Small intestine (tissue), 7 donors: ENCODE measurements at regions not wholly inside any gene's neighbourhood (a gene's known extent, or its start where the extent isn't known, plus 50 kb on each side); places are given as distances from the start of the nearest gene placed in this dataset.

Source experiments
- DNase-seq, 2 donors: peaks; one replicate each; pipeline versions ENCODE4 v3.0.0 to v3.0.0-alpha.2; 2013
- FAIRE-seq: peaks from 2 replicates; lab custom pipeline; 2012; peaks lifted over from hg19 to GRCh38; lab: Jason Lieb, UNC
- H3K27ac ChIP-seq, 3 donors: one replicate each; pipeline ENCODE4 v1.5.1; 2013; ENCODE audit warnings: low read length in 2 of 3, mild to moderate bottlenecking in 2 of 3, control low read depth in 1 of 3, inconsistent platforms in 1 of 3, low read depth in 1 of 3, moderate library complexity in 1 of 3
- H3K27me3 ChIP-seq, 3 donors: one replicate each; pipeline ENCODE4 v1.6.1; 2013; ENCODE audit warnings: low read length in 3 of 3, inconsistent platforms in 1 of 3; ENCODE audit not compliant: control insufficient read depth in 3 of 3, insufficient read depth in 3 of 3
- H3K36me3 ChIP-seq, 3 donors: one replicate each; pipeline ENCODE4 v1.6.1; 2013; ENCODE audit warnings: low read length in 3 of 3, inconsistent platforms in 1 of 3, low read depth in 1 of 3, mild to moderate bottlenecking in 1 of 3, moderate library complexity in 1 of 3; ENCODE audit not compliant: control insufficient read depth in 3 of 3, insufficient read depth in 2 of 3
- H3K4me1 ChIP-seq, 3 donors: one replicate each; pipeline ENCODE4 v1.6.1; 2013; ENCODE audit warnings: low read length in 2 of 3, inconsistent platforms in 1 of 3, low read depth in 1 of 3, mild to moderate bottlenecking in 1 of 3, moderate library complexity in 1 of 3; ENCODE audit not compliant: control insufficient read depth in 3 of 3, insufficient read depth in 2 of 3
- H3K4me3 ChIP-seq, 3 donors: one replicate each; pipeline ENCODE4 v1.5.1; 2013; ENCODE audit warnings: low read length in 3 of 3, control low read depth in 1 of 3, inconsistent platforms in 1 of 3, low read depth in 1 of 3, mild to moderate bottlenecking in 1 of 3, moderate library complexity in 1 of 3
- H3K9me3 ChIP-seq, 2 donors: one replicate each; pipeline ENCODE4 v1.6.1; 2013; ENCODE audit warnings: low read depth in 1 of 2, low read length in 1 of 2; ENCODE audit not compliant: control insufficient read depth in 2 of 2, insufficient read depth in 1 of 2
- WGBS, 3 donors: extraction: QIAGEN DNeasy Blood & Tissue Kit; methylation state at CpG; one replicate each; pipeline ENCODE4 v1.1.7; 2013; 5-methylcytosine and 5-hydroxymethylcytosine counted together
- donor health status: healthy with polysubstance abuse.
- donor health status: control.
- donor health status: control.
- donor health status: Bipolar disorder and iron deficiency.
- donor health status: healthy.

DNA sequence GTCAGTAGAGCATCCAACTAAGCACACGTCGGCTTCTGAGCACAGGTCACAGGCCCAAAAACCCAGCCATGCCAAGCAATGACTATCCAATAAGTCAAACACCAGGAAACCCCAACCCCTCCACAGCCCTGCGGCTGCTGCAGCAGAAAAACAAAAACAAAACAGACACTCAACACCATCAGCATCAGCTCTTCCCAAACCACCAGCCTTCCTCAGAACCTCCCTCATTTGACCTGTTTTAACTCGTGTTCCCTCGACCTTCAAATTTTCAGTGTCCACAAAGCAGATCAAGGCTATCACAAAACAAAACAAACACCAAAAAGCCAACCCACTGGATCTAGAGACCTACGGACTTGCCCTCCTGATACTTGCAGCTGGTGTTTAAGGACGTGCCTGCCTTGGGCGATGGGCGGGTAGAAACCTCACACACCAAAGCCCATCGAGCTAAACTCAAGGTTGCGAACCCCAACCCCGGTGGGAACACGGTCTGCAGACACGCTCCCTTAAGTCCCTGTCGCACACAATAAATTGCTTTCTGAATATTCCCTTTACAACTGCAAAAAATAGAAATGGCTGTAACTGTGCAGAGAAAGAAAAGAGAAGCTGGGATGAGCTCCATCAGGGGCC lies 247.1 kb upstream of the ANKRD55 start:
- DNase-seq: no peak
- no peak for FAIRE-seq

DNA sequence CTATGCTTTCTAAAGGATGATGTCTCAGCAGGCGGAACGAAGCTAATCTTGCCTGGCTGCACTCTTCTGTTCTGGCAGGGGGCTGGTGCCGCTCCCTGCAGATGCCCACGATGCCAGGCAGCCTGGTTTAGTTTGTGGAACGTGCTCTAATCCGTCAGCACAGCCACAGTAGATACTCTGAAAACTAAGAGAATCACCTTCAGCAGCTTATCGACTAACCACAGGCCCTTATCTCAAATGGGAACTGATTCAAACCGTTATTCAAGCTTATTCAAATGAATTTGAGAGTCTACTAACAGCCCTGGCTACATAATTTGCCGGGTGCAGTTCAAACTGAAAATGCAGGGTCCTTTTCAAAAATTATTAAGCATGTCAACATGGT lies 246.6 kb upstream of the ANKRD55 start:
- Histone ChIP-seq H3K9me3 (no peaks in the 10 kb centered on the region), H3K4me1 (peaks cover 0 to 25% (median 0%) of the 10 kb centered on the region in 3 donors), H3K36me3 (no peaks in the 10 kb centered on the region), H3K27me3 (no peaks in the 10 kb centered on the region), H3K4me3 (no peak overlapping the region), H3K27ac (peak overlapping the region in 2 of 3 donors; percentile 78 to 90)
- 58 to 68% (median 59%) methylated on average over 9 of the region's 9 CpGs for WGBS, 3 donors
- DNase-seq (no peak), FAIRE-seq (no peak)

More for the DNA sequence above, 247.1 kb upstream of the ANKRD55 start:
- H3K9me3 ChIP-seq: no peaks in the 10 kb centered on the region
- 20 to 29% (median 24%) methylated on average over 15 of the region's 15 CpGs for WGBS, 3 donors
- no peaks in the 10 kb centered on the region for H3K36me3 ChIP-seq
- H3K4me1 ChIP-seq: peaks cover 0 to 25% (median 0%) of the 10 kb centered on the region in 3 donors
- H3K27me3 ChIP-seq: no peaks in the 10 kb centered on the region
- H3K4me3 ChIP-seq: peak overlapping the region; percentile 37 to 69 (median 50)
- H3K27ac ChIP-seq: peak overlapping the region in 2 of 3 donors; percentile 78 to 90

DNA sequence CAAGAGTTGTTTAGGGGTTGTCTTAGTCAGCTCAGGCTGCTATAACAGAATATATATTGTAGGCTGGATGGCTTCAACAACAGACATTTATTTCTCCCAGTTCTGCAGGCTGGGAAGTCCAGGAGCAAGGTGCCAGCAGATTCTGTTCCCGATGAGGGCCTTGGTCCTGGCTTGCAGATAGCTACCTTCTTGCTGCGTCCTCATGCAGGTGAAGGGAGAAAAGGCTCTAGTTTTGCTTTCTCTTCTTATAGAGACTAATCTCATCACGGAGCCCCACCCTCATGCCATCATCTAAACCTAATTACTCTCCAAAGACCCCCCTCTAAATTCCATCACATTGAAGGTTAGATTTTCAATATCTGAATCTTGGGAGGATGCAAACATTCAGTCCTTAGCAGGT lies 246.0 kb upstream of the ANKRD55 start:
- peaks cover 0 to 25% (median 0%) of the 10 kb centered on the region in 3 donors for H3K4me1 ChIP-seq
- FAIRE-seq (no peak), DNase-seq (no peak)
- 65 to 82% (median 66%) methylated on average over 3 of the region's 3 CpGs for WGBS, 3 donors
- no peaks in the 10 kb centered on the region for H3K9me3 ChIP-seq
- H3K4me3 ChIP-seq: no peak overlapping the region
- no peaks in the 10 kb centered on the region for H3K27me3 ChIP-seq
- H3K27ac ChIP-seq: peak overlapping the region in 1 of 3 donors; percentile 90
- no peaks in the 10 kb centered on the region for H3K36me3 ChIP-seq

DNA sequence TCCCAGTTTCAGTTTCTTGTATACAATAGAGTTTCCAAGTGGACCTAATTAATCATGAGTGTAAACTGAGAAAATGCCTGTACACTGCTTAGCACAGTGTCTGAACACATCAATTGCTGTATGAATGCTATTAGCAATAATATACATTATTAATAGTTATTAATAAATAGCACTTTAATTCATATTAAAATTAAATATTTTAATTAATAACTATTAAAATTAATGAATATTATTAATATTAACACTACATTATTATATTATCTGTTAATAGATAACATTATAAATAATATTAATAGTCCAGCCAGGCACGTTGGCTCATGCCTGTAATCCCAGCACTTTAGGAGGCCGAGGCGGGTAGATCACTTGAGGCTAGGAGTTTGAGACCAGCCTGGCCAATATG lies 244.9 kb upstream of the ANKRD55 start:
- no peaks in the 10 kb centered on the region for H3K27me3 ChIP-seq
- H3K27ac ChIP-seq: no peak overlapping the region
- FAIRE-seq: no peak
- H3K4me1 ChIP-seq: peaks cover 0 to 25% (median 0%) of the 10 kb centered on the region in 3 donors
- H3K36me3 ChIP-seq: no peaks in the 10 kb centered on the region
- no peaks in the 10 kb centered on the region for H3K9me3 ChIP-seq
- no peak overlapping the region for H3K4me3 ChIP-seq
- DNase-seq: no peak
- WGBS, 3 donors: 88 to 97% (median 95%) methylated on average over 3 of the region's 3 CpGs

DNA sequence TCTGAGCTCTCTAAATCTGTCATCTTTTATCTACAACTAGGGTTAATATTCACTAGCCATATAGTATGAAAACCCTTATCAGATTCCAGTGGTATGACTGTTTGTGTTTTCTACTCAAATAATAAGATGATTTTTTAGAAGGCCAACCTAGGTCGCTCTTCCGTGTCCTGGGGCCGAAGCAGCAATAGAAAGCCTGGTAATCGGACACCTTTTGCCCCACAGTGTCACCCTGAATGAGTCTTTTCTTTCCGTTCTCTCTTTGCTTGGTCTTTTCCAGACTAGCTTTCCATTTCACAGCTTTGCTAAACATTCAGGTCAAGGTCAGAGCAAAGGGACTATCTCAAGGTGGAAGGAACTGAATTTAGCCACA lies 243.3 kb upstream of the ANKRD55 start:
- H3K36me3 ChIP-seq: no peaks in the 10 kb centered on the region
- FAIRE-seq (no peak), DNase-seq (no peak)
- 81 to 90% (median 88%) methylated on average over 5 of the region's 5 CpGs for WGBS, 3 donors
- no peaks in the 10 kb centered on the region for H3K9me3 ChIP-seq
- H3K27ac ChIP-seq: no peak overlapping the region
- H3K4me3 ChIP-seq: no peak overlapping the region
- H3K4me1 ChIP-seq: peaks cover 0 to 21% (median 0%) of the 10 kb centered on the region in 3 donors
- H3K27me3 ChIP-seq: no peaks in the 10 kb centered on the region

DNA sequence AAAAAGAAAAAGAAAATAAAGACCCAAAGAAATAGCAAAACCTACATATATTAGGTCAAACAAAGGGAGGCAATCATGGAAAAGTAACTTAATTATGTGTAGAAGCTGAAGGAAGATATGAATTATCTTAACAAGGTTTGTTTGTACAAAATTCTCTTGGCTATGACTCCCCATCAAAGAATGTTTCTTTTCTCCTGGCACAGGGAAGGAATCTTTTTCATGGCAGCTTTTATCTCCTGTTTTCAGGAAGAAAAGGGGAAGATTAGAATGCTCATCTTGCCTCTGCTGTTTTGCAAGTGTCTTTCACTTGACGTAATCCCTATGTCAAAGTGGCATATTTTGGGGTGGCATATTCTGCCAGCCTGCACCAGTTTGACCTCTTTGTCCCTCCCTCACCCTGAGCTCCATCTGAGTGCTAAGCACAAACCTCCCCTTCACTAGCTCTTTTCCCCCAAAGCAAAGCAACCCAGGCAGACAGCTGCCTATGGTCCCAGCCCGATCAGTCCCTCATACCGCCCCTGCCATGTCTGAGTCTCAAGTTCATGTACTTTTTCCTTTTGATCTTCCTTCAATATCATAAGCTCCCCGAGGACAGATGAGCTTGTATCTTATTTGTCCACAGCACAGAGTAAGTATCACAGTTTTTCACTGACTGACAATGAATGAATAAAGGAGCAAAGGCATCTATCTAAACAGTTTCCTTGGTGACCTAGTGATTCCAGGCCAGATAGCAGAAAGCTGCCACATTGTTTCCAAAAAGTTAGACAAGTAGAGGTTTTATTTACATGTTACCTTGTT lies 242.8 kb upstream of the ANKRD55 start:
- no peak overlapping the region for H3K27ac ChIP-seq
- no peaks in the 10 kb centered on the region for H3K9me3 ChIP-seq
- H3K27me3 ChIP-seq: no peaks in the 10 kb centered on the region
- no peak overlapping the region for H3K4me3 ChIP-seq
- 51 to 62% (median 62%) methylated on average over 4 of the region's 4 CpGs for WGBS, 3 donors
- FAIRE-seq (no peak), DNase-seq (no peak)
- peaks cover 0 to 21% (median 0%) of the 10 kb centered on the region in 3 donors for H3K4me1 ChIP-seq
- no peaks in the 10 kb centered on the region for H3K36me3 ChIP-seq

DNA sequence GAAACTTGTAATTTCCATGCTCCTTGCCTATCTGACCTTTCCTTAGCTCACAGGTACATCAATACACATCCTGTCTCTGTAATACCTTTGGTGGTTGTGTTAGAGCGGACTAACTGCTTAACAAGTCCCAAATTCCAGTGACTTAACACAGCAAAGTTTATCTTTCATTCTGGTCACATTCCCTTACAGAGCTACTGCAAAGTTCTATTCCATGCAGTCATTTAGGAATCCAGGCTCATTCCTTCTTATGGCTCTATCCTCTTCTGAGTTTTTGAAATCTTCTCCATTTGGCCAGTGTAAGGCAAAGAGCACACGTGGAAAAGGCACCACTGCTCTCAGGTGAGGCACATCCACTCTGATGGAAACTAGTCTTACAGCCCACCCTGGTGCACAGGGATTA lies 238.6 kb upstream of the ANKRD55 start:
- DNase-seq (no peak), FAIRE-seq (no peak)
- Histone ChIP-seq H3K9me3 (no peaks in the 10 kb centered on the region), H3K27ac (no peak overlapping the region), H3K27me3 (no peaks in the 10 kb centered on the region), H3K4me3 (no peak overlapping the region), H3K4me1 (peaks cover 0 to 11% (median 0%) of the 10 kb centered on the region in 3 donors), H3K36me3 (no peaks in the 10 kb centered on the region)
- WGBS, 3 donors: 89 to 94% (median 89%) methylated on average over 2 of the region's 2 CpGs

DNA sequence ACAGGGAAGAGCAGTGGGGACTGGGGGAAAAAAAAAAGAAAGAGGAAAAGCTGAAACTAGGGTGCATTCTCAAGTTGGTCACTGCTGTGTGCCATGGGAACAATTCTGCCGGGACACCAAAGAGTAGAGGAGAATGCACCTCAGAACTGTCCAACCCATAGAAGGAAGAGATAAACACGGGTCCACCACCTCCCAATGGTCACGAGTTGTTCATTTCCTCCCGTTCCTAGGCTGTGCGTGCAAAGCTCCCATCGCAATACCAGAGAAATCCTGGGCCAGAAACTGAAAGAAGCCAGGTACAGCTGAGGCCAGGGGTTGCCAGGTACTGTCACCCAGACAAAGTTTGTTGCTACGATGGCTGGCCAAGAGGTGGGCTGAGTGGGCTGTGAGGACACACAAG lies 236.9 kb upstream of the ANKRD55 start:
- 87 to 90% (median 87%) methylated on average over 7 of the region's 7 CpGs for WGBS, 3 donors
- no peak for FAIRE-seq
- H3K36me3 ChIP-seq: no peaks in the 10 kb centered on the region
- no peak overlapping the region for H3K27ac ChIP-seq
- no peaks in the 10 kb centered on the region for H3K27me3 ChIP-seq
- peaks cover 0 to 7% (median 0%) of the 10 kb centered on the region in 3 donors for H3K4me1 ChIP-seq
- H3K9me3 ChIP-seq: no peaks in the 10 kb centered on the region
- H3K4me3 ChIP-seq: no peak overlapping the region
- DNase-seq: no peak
